ENCODE measurements at regions not wholly inside any gene's neighbourhood (a gene's known extent, or its start where the extent isn't known, plus 50 kb on each side); places are given as distances from the start of the nearest gene placed in this dataset.

GRCh38 chr12:93127107-93127560, 198.0 kb upstream of the EEA1 start:
- no peaks in the 10 kb centered on the region for H3K4me1 ChIP-seq (replicated peaks in 1 of 4; ENCODE audit: control insufficient read depth in 3 of 4, insufficient read depth in 4 of 4, low read length in 3 of 4)
- ChIA-PET CTCF (ENCODE audit: partially characterized antibody) (interaction anchor here (0.6 to 2.4 kb wide), 5 partner anchors 12 to 140 kb away, joined by 4 to 13 read pairs (median 6); no protein-coding TSS in a partner anchor), POLR2A (ENCODE audit: partially characterized antibody) (no interaction called here)
- TF ChIP-seq, protein P1, sequence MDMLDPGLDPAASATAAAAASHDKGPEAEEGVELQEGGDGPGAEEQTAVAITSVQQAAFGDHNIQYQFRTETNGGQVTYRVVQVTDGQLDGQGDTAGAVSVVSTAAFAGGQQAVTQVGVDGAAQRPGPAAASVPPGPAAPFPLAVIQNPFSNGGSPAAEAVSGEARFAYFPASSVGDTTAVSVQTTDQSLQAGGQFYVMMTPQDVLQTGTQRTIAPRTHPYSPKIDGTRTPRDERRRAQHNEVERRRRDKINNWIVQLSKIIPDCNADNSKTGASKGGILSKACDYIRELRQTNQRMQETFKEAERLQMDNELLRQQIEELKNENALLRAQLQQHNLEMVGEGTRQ (IDR thresholded peaks at IDR 0.05; ENCODE audit: low read length): no peak
- no peak for TF ChIP-seq SIN3A (conservative IDR thresholded peaks at IDR 0.05 in 1 of 2, IDR thresholded peaks at IDR 0.05 in 1 of 2; ENCODE audit: low read depth in 1 of 2, low read length in 2 of 2)
- no peak overlapping the region for H3K4me3 ChIP-seq (ENCODE audit: extremely low read depth in 1 of 4, insufficient read depth in 2 of 4, low read depth in 3 of 4, low read length in 4 of 4)
- H2BK5ac ChIP-seq (ENCODE audit: low read depth, low read length): no peak overlapping the region
- H3K9me3 ChIP-seq (ENCODE audit: insufficient read depth in 2 of 2, low read depth in 1 of 2, low read length in 1 of 2): no peaks in the 10 kb centered on the region
- no peak overlapping the region for H3K27ac ChIP-seq (ENCODE audit: low read depth, low read length)
- H2BK20ac ChIP-seq (ENCODE audit: low read length): no peak overlapping the region
- no peak overlapping the region for H3K14ac ChIP-seq (ENCODE audit: insufficient read length)
- H3K27me3 ChIP-seq (replicated peaks in 1 of 4; ENCODE audit: control insufficient read depth in 3 of 4, extremely low read depth in 1 of 4, insufficient read depth in 3 of 4, low read length in 3 of 4): no peaks in the 10 kb centered on the region
- no peak overlapping the region for H2BK120ac ChIP-seq (replicated peaks; ENCODE audit: low read depth, low read length)
- no peak overlapping the region for H2BK12ac ChIP-seq (ENCODE audit: low read depth, low read length)
- no peak overlapping the region for H2AK5ac ChIP-seq (ENCODE audit: low read depth, low read length)
- no peak overlapping the region for H3K18ac ChIP-seq (ENCODE audit: extremely low read depth, low read length)
- DNase-seq (ENCODE audit: low read depth in 1 of 2, low spot score in 2 of 2) (no peak), FAIRE-seq (no peak)
- no peak overlapping the region for H3K56ac ChIP-seq (replicated peaks; ENCODE audit: insufficient read length, low read depth, low read length)
- no peaks in the 10 kb centered on the region for H3K79me2 ChIP-seq (ENCODE audit: control insufficient read depth in 1 of 2, insufficient read depth in 2 of 2, low read length in 2 of 2)
- no peak overlapping the region for H4K8ac ChIP-seq (ENCODE audit: extremely low read depth, insufficient read depth, low read length)
- no peaks in the 10 kb centered on the region for H3K79me1 ChIP-seq (ENCODE audit: low read depth, low read length)
- no peaks in the 10 kb centered on the region for H3K23me2 ChIP-seq (ENCODE audit: low read depth, low read length)
- H2BK15ac ChIP-seq (ENCODE audit: low read length): no peak overlapping the region
- no peaks in the 10 kb centered on the region for H4K20me1 ChIP-seq (replicated peaks in 1 of 2; ENCODE audit: control insufficient read depth in 1 of 2, insufficient read depth in 2 of 2, low read length in 2 of 2)
- no peak overlapping the region for H4K91ac ChIP-seq (replicated peaks; ENCODE audit: insufficient read length, low read length)
- H3K4me2 ChIP-seq (ENCODE audit: insufficient read depth in 1 of 2, low read depth in 2 of 2, low read length in 2 of 2): no peak overlapping the region
- H3K23ac ChIP-seq (ENCODE audit: insufficient read length): no peak overlapping the region
- no peak overlapping the region for H3K4ac ChIP-seq (replicated peaks; ENCODE audit: insufficient read length, low read depth, low read length)
- 91% methylated on average over 7 of the region's 7 CpGs; no CpG with 5 or more reads in 1 of the 2 experiments for WGBS, 2 experiments (ENCODE audit: extremely low coverage in 1 of 2, insufficient coverage in 1 of 2, insufficient read length in 1 of 2, insufficient replicate concordance in 2 of 2, low coverage in 1 of 2, low lambda C conversion rate in 2 of 2, missing lambda C conversion rate in 1 of 2)
- no peak overlapping the region for H3K9ac ChIP-seq (replicated peaks in 1 of 4; ENCODE audit: extremely low read depth in 1 of 4, low read depth in 3 of 4, low read length in 3 of 4)
- H3K36me3 ChIP-seq (ENCODE audit: control insufficient read depth in 2 of 4, insufficient read depth in 4 of 4, low read length in 3 of 4): no peaks in the 10 kb centered on the region
- no peak overlapping the region for H2AFZ ChIP-seq (ENCODE audit: low read length)
- no peak overlapping the region for H4K5ac ChIP-seq (ENCODE audit: insufficient read length, low read depth, low read length)

Measured in H1 (cell line).